ENCODE measurements at regions not wholly inside any gene's neighbourhood (a gene's known extent, or its start where the extent isn't known, plus 50 kb on each side); places are given as distances from the start of the nearest gene placed in this dataset.
"Not testable (repeated sequence)": the region's sequence is repeated elsewhere in the genome, so short reads cannot be mapped to it uniquely, and the experiment has no call there.

DNA sequence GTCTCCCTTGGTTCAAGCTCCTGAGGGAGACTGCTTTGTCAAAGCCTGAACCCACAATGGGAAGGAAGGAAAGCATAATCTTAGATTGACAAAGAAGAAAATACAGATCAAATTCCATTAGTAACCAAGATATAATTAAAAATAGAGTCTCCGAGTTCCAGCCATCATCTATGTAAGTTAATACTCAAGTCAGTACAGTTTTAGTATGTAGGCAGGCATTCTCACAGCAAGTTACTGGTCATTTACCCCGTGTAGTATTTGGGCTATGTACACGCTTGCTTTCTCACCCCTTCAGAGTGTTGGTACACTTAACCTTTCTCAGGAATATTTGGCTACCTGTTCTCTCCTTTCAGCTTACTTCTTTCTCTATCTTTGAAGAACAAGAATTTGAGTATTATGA, 79.9 kb upstream of the GARIN1A start:
- TF ChIP-seq, protein P1, sequence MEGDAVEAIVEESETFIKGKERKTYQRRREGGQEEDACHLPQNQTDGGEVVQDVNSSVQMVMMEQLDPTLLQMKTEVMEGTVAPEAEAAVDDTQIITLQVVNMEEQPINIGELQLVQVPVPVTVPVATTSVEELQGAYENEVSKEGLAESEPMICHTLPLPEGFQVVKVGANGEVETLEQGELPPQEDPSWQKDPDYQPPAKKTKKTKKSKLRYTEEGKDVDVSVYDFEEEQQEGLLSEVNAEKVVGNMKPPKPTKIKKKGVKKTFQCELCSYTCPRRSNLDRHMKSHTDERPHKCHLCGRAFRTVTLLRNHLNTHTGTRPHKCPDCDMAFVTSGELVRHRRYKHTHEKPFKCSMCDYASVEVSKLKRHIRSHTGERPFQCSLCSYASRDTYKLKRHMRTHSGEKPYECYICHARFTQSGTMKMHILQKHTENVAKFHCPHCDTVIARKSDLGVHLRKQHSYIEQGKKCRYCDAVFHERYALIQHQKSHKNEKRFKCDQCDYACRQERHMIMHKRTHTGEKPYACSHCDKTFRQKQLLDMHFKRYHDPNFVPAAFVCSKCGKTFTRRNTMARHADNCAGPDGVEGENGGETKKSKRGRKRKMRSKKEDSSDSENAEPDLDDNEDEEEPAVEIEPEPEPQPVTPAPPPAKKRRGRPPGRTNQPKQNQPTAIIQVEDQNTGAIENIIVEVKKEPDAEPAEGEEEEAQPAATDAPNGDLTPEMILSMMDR (IDR thresholded peaks at IDR 0.05; ENCODE audit: insufficient read depth, low read length) = not testable (repeated sequence)
- TF ChIP-seq POLR2AphosphoS5 (IDR thresholded peaks at IDR 0.05; ENCODE audit: low read depth) = not testable (repeated sequence)
